Esophagus muscularis mucosa (tissue), 3 donors: ENCODE measurements at regions not wholly inside any gene's neighbourhood (a gene's known extent, or its start where the extent isn't known, plus 50 kb on each side); places are given as distances from the start of the nearest gene placed in this dataset.

ENCODE experiments used
- CTCF ChIP-seq, 3 experiments: fragments of 200-600 bp in 2 of 3; fragments of 450-650 bp in 1 of 3; sonication (generic) in 2 of 3; IDR thresholded peaks; one replicate each; pipeline ENCODE4 v1.5.1; 2017 to 2019; ENCODE audit warnings: antibody characterized with exemption in 3 of 3, mild to moderate bottlenecking in 2 of 3, moderate library complexity in 1 of 3
- POLR2A ChIP-seq: fragments of 450-650 bp; IDR thresholded peaks from one replicate; pipeline ENCODE4 v1.6.1; 2017; ENCODE audit warnings: antibody characterized with exemption, moderate library complexity, mild to moderate bottlenecking, low read depth

- TF ChIP-seq POLR2A (no peak), CTCF (IDR thresholded peaks at IDR 0.05) (no peak)
Observed at GRCh38 chr17:22694362-22695227, 1002.3 kb downstream of the KCNJ18 start.
